HG02981 (cell line): ENCODE measurements at regions not wholly inside any gene's neighbourhood (a gene's known extent, or its start where the extent isn't known, plus 50 kb on each side); places are given as distances from the start of the nearest gene placed in this dataset.

ENCODE experiments used
- ATAC-seq: cut with Tn5 transposase; IDR thresholded peaks from one replicate; pipeline ENCODE4 v1.9.1; 2021; ENCODE audit warnings: mild to moderate bottlenecking, moderate library complexity; ENCODE audit not compliant: unreplicated experiment

GRCh38 chr3:115323380-115323779 lies 176.3 kb upstream of the ZBTB20 start:
- no peak for ATAC-seq

GRCh38 chr3:115324056-115324455 lies 177.0 kb upstream of the ZBTB20 start:
- no peak for ATAC-seq

- no peak for ATAC-seq
Observed at GRCh38 chr3:115325539-115325938, 178.5 kb upstream of the ZBTB20 start.

GRCh38 chr3:115330430-115330829 lies 183.3 kb upstream of the ZBTB20 start:
- ATAC-seq, result no peak

GRCh38 chr3:115332998-115333397 lies 185.9 kb upstream of the ZBTB20 start:
- no peak for ATAC-seq

- ATAC-seq, result no peak
Observed at GRCh38 chr3:115336836-115337235, 189.7 kb upstream of the ZBTB20 start.

- no peak for ATAC-seq
Observed at GRCh38 chr3:115340586-115340985, 193.5 kb upstream of the ZBTB20 start.

GRCh38 chr3:115341208-115341607 lies 194.1 kb upstream of the ZBTB20 start:
- no peak for ATAC-seq

- ATAC-seq, result no peak
Observed at GRCh38 chr3:115347737-115348136, 200.6 kb upstream of the ZBTB20 start.

GRCh38 chr3:115348412-115348811 lies 201.3 kb upstream of the ZBTB20 start:
- ATAC-seq, result no peak

- ATAC-seq, result no peak
Observed at GRCh38 chr3:115348951-115349745, 202.1 kb upstream of the ZBTB20 start.

GRCh38 chr3:115350606-115351005 lies 203.5 kb upstream of the ZBTB20 start:
- no peak for ATAC-seq

- ATAC-seq, result no peak
Observed at GRCh38 chr3:115351193-115351592, 204.1 kb upstream of the ZBTB20 start.

GRCh38 chr3:115354010-115354409 lies 206.9 kb upstream of the ZBTB20 start:
- no peak for ATAC-seq

- no peak for ATAC-seq
Observed at GRCh38 chr3:115357456-115357855, 210.4 kb upstream of the ZBTB20 start.

GRCh38 chr3:115359536-115359935 lies 212.4 kb upstream of the ZBTB20 start:
- peak; percentile 96 for ATAC-seq

GRCh38 chr3:115361806-115362205 lies 214.7 kb upstream of the ZBTB20 start:
- no peak for ATAC-seq

GRCh38 chr3:115363071-115363470 lies 216.0 kb upstream of the ZBTB20 start:
- ATAC-seq, result no peak

GRCh38 chr3:115369021-115369420 lies 221.9 kb upstream of the ZBTB20 start:
- no peak for ATAC-seq

GRCh38 chr3:115375362-115375761 lies 228.3 kb upstream of the ZBTB20 start:
- ATAC-seq, result no peak

- no peak for ATAC-seq
Observed at GRCh38 chr3:115380883-115381572, 233.9 kb upstream of the ZBTB20 start.

- ATAC-seq, result no peak
Observed at GRCh38 chr3:115381573-115381912, 234.5 kb upstream of the ZBTB20 start.
